ENCODE measurements at regions not wholly inside any gene's neighbourhood (a gene's known extent, or its start where the extent isn't known, plus 50 kb on each side); places are given as distances from the start of the nearest gene placed in this dataset.

DNA sequence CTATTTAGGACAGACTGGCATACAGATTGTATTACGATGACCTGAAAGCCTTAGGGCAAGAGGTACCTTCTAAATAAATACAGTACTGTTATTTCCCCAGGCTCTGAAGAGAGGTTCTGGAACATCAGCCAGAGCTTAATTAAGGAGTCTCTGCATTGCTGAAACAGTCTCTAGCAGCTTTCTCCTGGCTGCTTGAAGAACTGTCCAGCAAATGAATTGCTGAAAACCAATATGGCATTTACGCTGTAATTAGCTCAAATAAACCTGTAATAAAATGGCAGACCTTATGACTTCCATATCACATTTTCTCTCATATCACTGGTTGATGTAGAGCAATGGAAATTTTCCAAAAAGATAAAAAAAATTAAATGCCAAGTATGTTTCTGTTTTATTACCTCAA is 636.3 kb downstream of the GABRG2 start:
- no peaks in the 10 kb centered on the region for H3K36me3 Mint-ChIP-seq (ENCODE audit: insufficient read depth, unreplicated experiment)
- BruUV-seq (replicated peaks) = no TSS peak
- TF ChIP-seq, protein P1, sequence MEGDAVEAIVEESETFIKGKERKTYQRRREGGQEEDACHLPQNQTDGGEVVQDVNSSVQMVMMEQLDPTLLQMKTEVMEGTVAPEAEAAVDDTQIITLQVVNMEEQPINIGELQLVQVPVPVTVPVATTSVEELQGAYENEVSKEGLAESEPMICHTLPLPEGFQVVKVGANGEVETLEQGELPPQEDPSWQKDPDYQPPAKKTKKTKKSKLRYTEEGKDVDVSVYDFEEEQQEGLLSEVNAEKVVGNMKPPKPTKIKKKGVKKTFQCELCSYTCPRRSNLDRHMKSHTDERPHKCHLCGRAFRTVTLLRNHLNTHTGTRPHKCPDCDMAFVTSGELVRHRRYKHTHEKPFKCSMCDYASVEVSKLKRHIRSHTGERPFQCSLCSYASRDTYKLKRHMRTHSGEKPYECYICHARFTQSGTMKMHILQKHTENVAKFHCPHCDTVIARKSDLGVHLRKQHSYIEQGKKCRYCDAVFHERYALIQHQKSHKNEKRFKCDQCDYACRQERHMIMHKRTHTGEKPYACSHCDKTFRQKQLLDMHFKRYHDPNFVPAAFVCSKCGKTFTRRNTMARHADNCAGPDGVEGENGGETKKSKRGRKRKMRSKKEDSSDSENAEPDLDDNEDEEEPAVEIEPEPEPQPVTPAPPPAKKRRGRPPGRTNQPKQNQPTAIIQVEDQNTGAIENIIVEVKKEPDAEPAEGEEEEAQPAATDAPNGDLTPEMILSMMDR (IDR thresholded peaks at IDR 0.05; ENCODE audit: unreplicated experiment) = no peak
- CTCF ChIA-PET = no interaction called here
- intact Hi-C loops (cut with micrococcal nuclease; ENCODE audit: unreplicated experiment) = no loop called here
- H3K4me3 Mint-ChIP-seq (ENCODE audit: low read depth, unreplicated experiment) = no peak overlapping the region
- no peak overlapping the region for H3K27ac Mint-ChIP-seq (ENCODE audit: unreplicated experiment)
- H3K9me3 Mint-ChIP-seq (ENCODE audit: low read depth, unreplicated experiment) = peaks cover 12% of the 10 kb centered on the region
- DNase-seq = no peak
- no peaks in the 10 kb centered on the region for H3K27me3 Mint-ChIP-seq (ENCODE audit: unreplicated experiment)
- no peaks in the 10 kb centered on the region for H3K4me1 Mint-ChIP-seq (ENCODE audit: low read depth, unreplicated experiment)

DNA sequence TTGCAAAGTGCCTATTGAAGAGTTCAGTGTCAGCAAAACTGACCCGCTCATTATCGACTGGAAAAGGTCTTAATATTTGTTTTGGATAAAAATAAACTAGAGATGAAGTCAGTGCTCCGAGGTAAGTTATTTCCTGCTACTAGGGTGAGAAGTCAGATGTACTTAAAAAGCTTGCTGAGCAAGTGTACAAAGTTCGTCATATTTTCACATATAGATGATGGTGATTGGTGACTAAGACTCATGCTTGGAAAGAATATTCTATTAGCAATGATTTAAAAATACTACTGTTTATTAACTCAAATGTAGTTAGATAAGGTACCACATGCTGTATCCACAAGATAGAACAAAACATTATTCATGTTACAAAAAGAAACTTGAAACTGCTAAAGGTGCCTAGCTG is 643.7 kb downstream of the GABRG2 start:
- Mint-ChIP-seq H3K27ac (ENCODE audit: unreplicated experiment) (no peak overlapping the region), H3K4me3 (ENCODE audit: low read depth, unreplicated experiment) (no peak overlapping the region), H3K4me1 (ENCODE audit: low read depth, unreplicated experiment) (no peaks in the 10 kb centered on the region), H3K36me3 (ENCODE audit: insufficient read depth, unreplicated experiment) (no peaks in the 10 kb centered on the region), H3K27me3 (ENCODE audit: unreplicated experiment) (no peaks in the 10 kb centered on the region), H3K9me3 (ENCODE audit: low read depth, unreplicated experiment) (peaks cover 6% of the 10 kb centered on the region)
- intact Hi-C loops (cut with micrococcal nuclease; ENCODE audit: unreplicated experiment) = no loop called here
- TF ChIP-seq, protein P1 (IDR thresholded peaks at IDR 0.05; ENCODE audit: unreplicated experiment) = no peak
- CTCF ChIA-PET = no interaction called here
- BruUV-seq (replicated peaks) = no TSS peak
- DNase-seq = no peak

DNA sequence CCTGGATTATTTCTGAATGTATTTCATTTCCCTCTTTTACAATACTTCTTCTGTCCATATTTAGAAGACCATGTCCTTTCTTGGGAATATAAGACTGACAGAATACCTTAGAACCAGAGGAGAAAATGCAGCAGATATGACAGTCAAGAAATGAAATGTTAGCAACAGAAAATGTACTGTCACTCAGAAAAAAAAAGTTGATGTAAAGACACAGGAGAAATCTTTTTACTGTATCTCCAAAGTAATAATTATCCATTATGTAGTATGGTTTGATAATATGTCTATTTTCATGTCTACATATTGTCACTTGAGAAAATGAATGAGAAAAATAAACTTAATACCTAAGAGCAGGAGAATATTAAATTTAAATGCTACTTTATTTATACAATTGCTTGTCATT is 652.1 kb downstream of the GABRG2 start:
- no peak for DNase-seq
- H3K27me3 Mint-ChIP-seq (ENCODE audit: unreplicated experiment) = no peaks in the 10 kb centered on the region
- TF ChIP-seq, protein P1 (IDR thresholded peaks at IDR 0.05; ENCODE audit: unreplicated experiment) = no peak
- peaks cover 6% of the 10 kb centered on the region for H3K9me3 Mint-ChIP-seq (ENCODE audit: low read depth, unreplicated experiment)
- H3K4me1 Mint-ChIP-seq (ENCODE audit: low read depth, unreplicated experiment) = no peaks in the 10 kb centered on the region
- no peak overlapping the region for H3K27ac Mint-ChIP-seq (ENCODE audit: unreplicated experiment)
- CTCF ChIA-PET = no interaction called here
- no TSS peak for BruUV-seq (replicated peaks)
- H3K4me3 Mint-ChIP-seq (ENCODE audit: low read depth, unreplicated experiment) = no peak overlapping the region
- intact Hi-C loops (cut with micrococcal nuclease; ENCODE audit: unreplicated experiment) = no loop called here
- no peaks in the 10 kb centered on the region for H3K36me3 Mint-ChIP-seq (ENCODE audit: insufficient read depth, unreplicated experiment)

DNA sequence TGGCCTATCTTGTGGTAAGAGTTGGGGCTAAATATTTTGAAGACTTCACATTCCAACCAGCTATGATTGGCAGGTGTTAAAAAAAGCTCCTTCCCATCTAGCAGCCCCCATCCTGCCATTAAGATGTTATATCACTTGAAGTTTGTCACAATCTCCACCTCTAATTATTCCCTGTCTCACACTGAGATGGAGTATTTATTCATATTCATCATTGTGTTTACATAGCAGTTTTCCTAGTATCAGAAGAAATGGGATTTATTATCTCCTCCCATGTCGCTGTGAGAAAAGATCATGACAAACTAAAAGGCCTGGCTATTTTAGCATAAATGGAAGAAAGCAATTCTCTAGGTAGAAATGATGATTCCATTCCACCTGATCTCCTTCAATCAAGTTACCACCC is 653.6 kb downstream of the GABRG2 start:
- Mint-ChIP-seq H3K27me3 (ENCODE audit: unreplicated experiment) (no peaks in the 10 kb centered on the region), H3K4me3 (ENCODE audit: low read depth, unreplicated experiment) (no peak overlapping the region), H3K9me3 (ENCODE audit: low read depth, unreplicated experiment) (peaks cover 9% of the 10 kb centered on the region), H3K27ac (ENCODE audit: unreplicated experiment) (no peak overlapping the region), H3K4me1 (ENCODE audit: low read depth, unreplicated experiment) (no peaks in the 10 kb centered on the region), H3K36me3 (ENCODE audit: insufficient read depth, unreplicated experiment) (no peaks in the 10 kb centered on the region)
- no peak for DNase-seq
- no TSS peak for BruUV-seq (replicated peaks)
- CTCF ChIA-PET = no interaction called here
- TF ChIP-seq, protein P1 (IDR thresholded peaks at IDR 0.05; ENCODE audit: unreplicated experiment) = no peak
- intact Hi-C loops (cut with micrococcal nuclease; ENCODE audit: unreplicated experiment) = no loop called here

DNA sequence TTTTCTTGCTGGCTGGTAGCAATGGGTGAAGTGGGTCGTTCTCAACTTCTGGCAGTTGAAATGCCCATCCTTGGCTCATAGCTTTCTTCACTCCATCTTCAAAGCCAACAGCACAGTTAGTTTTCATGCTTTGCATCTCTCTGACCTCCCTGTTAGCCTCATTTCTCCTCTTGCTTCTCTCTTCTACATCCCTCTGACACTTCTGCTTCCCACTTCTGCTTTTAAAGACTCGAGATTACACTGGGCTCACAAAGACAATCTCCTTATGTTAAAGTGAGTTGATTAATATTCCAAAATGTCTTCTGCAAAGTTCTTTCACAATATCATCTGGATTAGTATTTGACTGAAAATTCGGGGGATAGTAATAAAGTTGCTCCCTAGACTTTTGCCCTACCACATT is 684.8 kb upstream of the CCNG1 start:
- Mint-ChIP-seq H3K36me3 (ENCODE audit: insufficient read depth, unreplicated experiment) (no peaks in the 10 kb centered on the region), H3K9me3 (ENCODE audit: low read depth, unreplicated experiment) (peaks cover 20% of the 10 kb centered on the region), H3K27me3 (ENCODE audit: unreplicated experiment) (no peaks in the 10 kb centered on the region), H3K27ac (ENCODE audit: unreplicated experiment) (no peak overlapping the region), H3K4me1 (ENCODE audit: low read depth, unreplicated experiment) (no peaks in the 10 kb centered on the region), H3K4me3 (ENCODE audit: low read depth, unreplicated experiment) (no peak overlapping the region)
- TF ChIP-seq, protein P1 (IDR thresholded peaks at IDR 0.05; ENCODE audit: unreplicated experiment) = no peak
- CTCF ChIA-PET = no interaction called here
- DNase-seq = no peak
- intact Hi-C loops (cut with micrococcal nuclease; ENCODE audit: unreplicated experiment) = no loop called here
- no TSS peak for BruUV-seq (replicated peaks)

Measured in Calu3 (cell line).